ENCODE measurements at regions not wholly inside any gene's neighbourhood (a gene's known extent, or its start where the extent isn't known, plus 50 kb on each side); places are given as distances from the start of the nearest gene placed in this dataset.

DNA sequence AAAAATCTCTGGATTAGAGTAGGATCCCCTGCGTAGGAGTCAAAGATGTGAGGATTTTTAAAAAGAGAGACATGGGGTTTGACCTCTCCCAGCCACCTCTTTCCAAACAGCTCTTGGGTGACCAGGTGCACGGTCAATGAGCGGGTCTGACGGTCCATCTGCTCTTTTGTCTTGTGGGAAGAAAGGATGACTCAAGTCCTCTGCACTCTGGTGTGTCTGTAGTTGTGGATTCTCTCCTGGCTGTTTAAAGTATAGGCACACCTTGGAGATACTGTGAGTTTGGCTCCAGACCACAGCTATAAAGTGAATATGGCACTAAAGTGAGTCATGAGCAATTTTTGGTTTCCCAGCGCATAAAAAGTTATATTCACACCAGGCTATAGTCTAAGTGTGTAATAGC, 209.8 kb downstream of the BMP7 start:
- Histone ChIP-seq H2AFZ (ENCODE audit: low read depth, low read length) (no peak overlapping the region), H3K27ac (ENCODE audit: low read length) (no peak overlapping the region), H3K79me2 (ENCODE audit: low read length) (no peaks in the 10 kb centered on the region), H3K27me3 (ENCODE audit: low read depth, low read length) (peaks cover 56% of the 10 kb centered on the region), H3K4me1 (ENCODE audit: low read length) (peaks cover 9% of the 10 kb centered on the region), H3K9ac (ENCODE audit: low read length) (no peak overlapping the region), H3K9me3 (ENCODE audit: insufficient read depth, low read length) (no peaks in the 10 kb centered on the region), H3K4me2 (ENCODE audit: low read length) (no peak overlapping the region), H3K4me3 (ENCODE audit: low read length) (no peak overlapping the region), H4K20me1 (ENCODE audit: insufficient read depth, low read length) (no peaks in the 10 kb centered on the region), H3K36me3 (replicated peaks; ENCODE audit: low read depth, low read length) (no peaks in the 10 kb centered on the region)
- TF ChIP-seq EZH2phosphoT487 (IDR thresholded peaks at IDR 0.05; ENCODE audit: low read depth) = no peak
- TF ChIP-seq, protein P1, sequence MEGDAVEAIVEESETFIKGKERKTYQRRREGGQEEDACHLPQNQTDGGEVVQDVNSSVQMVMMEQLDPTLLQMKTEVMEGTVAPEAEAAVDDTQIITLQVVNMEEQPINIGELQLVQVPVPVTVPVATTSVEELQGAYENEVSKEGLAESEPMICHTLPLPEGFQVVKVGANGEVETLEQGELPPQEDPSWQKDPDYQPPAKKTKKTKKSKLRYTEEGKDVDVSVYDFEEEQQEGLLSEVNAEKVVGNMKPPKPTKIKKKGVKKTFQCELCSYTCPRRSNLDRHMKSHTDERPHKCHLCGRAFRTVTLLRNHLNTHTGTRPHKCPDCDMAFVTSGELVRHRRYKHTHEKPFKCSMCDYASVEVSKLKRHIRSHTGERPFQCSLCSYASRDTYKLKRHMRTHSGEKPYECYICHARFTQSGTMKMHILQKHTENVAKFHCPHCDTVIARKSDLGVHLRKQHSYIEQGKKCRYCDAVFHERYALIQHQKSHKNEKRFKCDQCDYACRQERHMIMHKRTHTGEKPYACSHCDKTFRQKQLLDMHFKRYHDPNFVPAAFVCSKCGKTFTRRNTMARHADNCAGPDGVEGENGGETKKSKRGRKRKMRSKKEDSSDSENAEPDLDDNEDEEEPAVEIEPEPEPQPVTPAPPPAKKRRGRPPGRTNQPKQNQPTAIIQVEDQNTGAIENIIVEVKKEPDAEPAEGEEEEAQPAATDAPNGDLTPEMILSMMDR (IDR thresholded peaks at IDR 0.05; ENCODE audit: low read depth, low read length) = no peak

DNA sequence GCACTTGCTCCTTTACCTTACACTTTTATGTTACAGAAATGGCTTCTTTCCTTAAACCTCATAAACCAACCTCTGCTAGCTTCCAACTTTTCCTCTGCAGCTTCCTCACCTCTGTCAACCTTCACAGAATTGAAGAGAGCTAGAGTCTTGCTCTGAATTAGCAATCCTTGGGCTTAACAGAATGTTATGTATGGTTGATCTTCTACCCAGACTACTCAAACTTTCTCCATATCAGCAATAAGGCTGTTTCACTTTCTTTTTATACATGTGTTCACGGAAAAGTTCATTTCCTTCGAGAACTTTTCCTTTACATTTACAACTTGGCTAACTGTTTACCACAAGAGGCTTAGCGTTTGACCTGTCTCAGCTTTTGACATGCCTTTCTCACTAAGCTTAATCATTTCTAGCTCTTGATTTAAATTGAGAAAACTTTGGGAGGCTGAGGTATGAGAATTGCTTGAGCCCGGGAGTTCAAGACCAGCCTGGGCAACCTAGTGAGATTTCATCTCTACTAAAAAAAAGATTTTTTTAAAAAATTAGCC, 207.3 kb downstream of the BMP7 start:
- Histone ChIP-seq H3K9me3 (ENCODE audit: insufficient read depth, low read length) (no peaks in the 10 kb centered on the region), H4K20me1 (ENCODE audit: insufficient read depth, low read length) (no peaks in the 10 kb centered on the region), H3K4me3 (ENCODE audit: low read length) (no peak overlapping the region), H3K27ac (ENCODE audit: low read length) (no peak overlapping the region), H3K27me3 (ENCODE audit: low read depth, low read length) (peaks cover 66% of the 10 kb centered on the region), H2AFZ (ENCODE audit: low read depth, low read length) (no peak overlapping the region), H3K9ac (ENCODE audit: low read length) (no peak overlapping the region), H3K4me1 (ENCODE audit: low read length) (peaks cover 9% of the 10 kb centered on the region), H3K36me3 (replicated peaks; ENCODE audit: low read depth, low read length) (no peaks in the 10 kb centered on the region), H3K79me2 (ENCODE audit: low read length) (no peaks in the 10 kb centered on the region), H3K4me2 (ENCODE audit: low read length) (0 out of 2 replicates have a peak overlapping the region, but pooled peaks have one; percentile 5)
- TF ChIP-seq EZH2phosphoT487 (IDR thresholded peaks at IDR 0.05; ENCODE audit: low read depth) = no peak
- TF ChIP-seq, protein P1 (IDR thresholded peaks at IDR 0.05; ENCODE audit: low read depth, low read length) = no peak

DNA sequence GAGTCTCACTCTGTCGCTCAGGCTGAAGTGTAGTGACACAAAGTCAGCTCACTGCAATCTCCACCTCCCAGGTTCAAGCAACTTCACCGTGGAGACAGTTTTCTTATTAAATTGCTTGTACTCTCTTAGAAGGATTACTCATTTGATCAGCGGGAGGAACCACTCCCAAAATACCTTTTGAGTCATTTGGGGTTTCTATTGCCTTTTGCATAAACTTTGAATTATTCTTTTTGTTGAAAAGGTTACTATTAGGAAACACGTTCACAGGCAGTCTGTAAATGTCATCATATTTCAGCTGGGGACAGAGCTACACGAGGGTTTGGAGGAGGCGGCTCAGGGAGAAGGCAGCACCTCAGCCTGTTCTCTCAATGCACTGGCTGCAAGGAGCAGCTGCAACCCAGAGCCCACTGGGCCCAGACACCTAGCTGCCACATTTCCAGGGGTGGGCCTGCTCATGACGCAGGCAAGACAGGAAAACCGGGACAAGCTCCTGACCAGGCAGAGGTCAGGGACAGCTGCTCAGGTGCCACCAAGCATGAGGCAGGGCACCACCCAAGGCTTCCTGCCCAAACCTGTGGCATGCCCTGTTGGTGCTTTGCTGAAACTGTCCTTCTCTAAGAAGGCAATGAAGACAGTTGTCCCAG, 205.9 kb downstream of the BMP7 start:
- Histone ChIP-seq H3K9ac (ENCODE audit: low read length) (no peak overlapping the region), H3K79me2 (ENCODE audit: low read length) (no peaks in the 10 kb centered on the region), H4K20me1 (ENCODE audit: insufficient read depth, low read length) (no peaks in the 10 kb centered on the region), H3K4me1 (ENCODE audit: low read length) (peaks cover 3% of the 10 kb centered on the region), H3K4me3 (ENCODE audit: low read length) (no peak overlapping the region), H3K27me3 (ENCODE audit: low read depth, low read length) (peaks cover 65% of the 10 kb centered on the region), H3K36me3 (replicated peaks; ENCODE audit: low read depth, low read length) (no peaks in the 10 kb centered on the region), H3K4me2 (ENCODE audit: low read length) (no peak overlapping the region), H2AFZ (ENCODE audit: low read depth, low read length) (no peak overlapping the region), H3K27ac (ENCODE audit: low read length) (no peak overlapping the region), H3K9me3 (ENCODE audit: insufficient read depth, low read length) (no peaks in the 10 kb centered on the region)
- TF ChIP-seq, protein P1 (IDR thresholded peaks at IDR 0.05; ENCODE audit: low read depth, low read length) = no peak
- no peak for TF ChIP-seq EZH2phosphoT487 (IDR thresholded peaks at IDR 0.05; ENCODE audit: low read depth)

DNA sequence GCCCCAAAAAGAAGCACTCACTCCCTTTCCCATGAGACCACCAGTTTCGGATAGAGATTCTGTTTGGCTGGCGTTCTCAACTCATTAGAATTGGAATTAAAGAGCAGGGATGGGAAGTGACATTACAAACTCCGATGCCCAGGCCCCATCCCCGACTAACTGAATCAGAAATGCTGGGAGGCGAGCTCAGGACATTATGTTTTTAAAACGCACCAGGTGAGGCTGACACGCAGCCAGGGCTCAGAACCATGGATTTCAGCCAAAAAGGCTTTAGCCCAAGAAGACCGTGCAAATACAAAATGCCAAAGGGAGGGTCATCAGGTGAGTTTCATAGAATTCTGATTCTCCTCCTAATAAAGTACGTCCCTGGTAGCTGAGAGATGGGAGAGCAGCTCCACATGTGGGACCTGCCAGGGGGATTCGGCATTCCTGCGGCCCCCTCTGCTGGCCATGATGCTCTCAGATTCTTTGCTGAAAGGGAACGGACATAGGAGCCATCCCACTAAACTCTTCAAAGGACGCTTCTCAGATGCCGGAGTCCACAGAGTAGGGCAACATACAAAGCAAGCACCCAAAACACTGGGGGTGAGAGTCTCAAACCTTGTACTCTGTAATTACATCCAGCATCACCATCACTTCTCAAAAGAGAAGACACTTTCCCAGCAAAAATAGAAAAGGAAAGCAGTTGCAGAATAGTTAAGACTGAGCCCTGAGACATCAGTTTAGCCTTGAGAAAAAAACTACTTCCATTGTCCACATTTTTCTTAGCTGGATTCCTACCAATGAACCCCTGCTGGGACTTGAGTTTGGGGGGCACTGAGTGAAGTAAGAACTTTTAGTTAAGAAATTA, 205.2 kb downstream of the BMP7 start:
- Histone ChIP-seq H3K4me1 (ENCODE audit: low read length) (no peaks in the 10 kb centered on the region), H3K27me3 (ENCODE audit: low read depth, low read length) (peaks cover 59% of the 10 kb centered on the region), H3K9me3 (ENCODE audit: insufficient read depth, low read length) (no peaks in the 10 kb centered on the region), H3K27ac (ENCODE audit: low read length) (no peak overlapping the region), H3K4me2 (ENCODE audit: low read length) (no peak overlapping the region), H3K4me3 (ENCODE audit: low read length) (no peak overlapping the region), H3K9ac (ENCODE audit: low read length) (no peak overlapping the region), H3K79me2 (ENCODE audit: low read length) (no peaks in the 10 kb centered on the region), H4K20me1 (ENCODE audit: insufficient read depth, low read length) (no peaks in the 10 kb centered on the region), H2AFZ (ENCODE audit: low read depth, low read length) (no peak overlapping the region), H3K36me3 (replicated peaks; ENCODE audit: low read depth, low read length) (no peaks in the 10 kb centered on the region)
- no peak for TF ChIP-seq EZH2phosphoT487 (IDR thresholded peaks at IDR 0.05; ENCODE audit: low read depth)
- TF ChIP-seq, protein P1 (IDR thresholded peaks at IDR 0.05; ENCODE audit: low read depth, low read length) = peak; percentile 61
